Stomach (tissue), 8 donors: ENCODE measurements at regions not wholly inside any gene's neighbourhood (a gene's known extent, or its start where the extent isn't known, plus 50 kb on each side); places are given as distances from the start of the nearest gene placed in this dataset.

ENCODE experiments used
- DNase-seq, 2 donors: peaks; one replicate each; pipeline versions ENCODE4 v3.0.0 to v3.0.0-alpha.2; 2013 to 2019
- H3K27ac ChIP-seq, 5 donors: fragments of 200-600 bp in 4 of 5; sonication (generic) in 4 of 5; one replicate each; pipeline ENCODE4 v1.5.1; 2013 to 2019; ENCODE audit warnings: mild to moderate bottlenecking in 1 of 5, moderate library complexity in 1 of 5
- H3K27me3 ChIP-seq, 3 donors: fragments of 200-600 bp; sonication (generic); one replicate each; pipeline ENCODE4 v1.5.1; 2017 to 2019; ENCODE audit warnings: mixed run types in 1 of 3
- H3K36me3 ChIP-seq, 4 donors: fragments of 200-600 bp; sonication (generic); 1 replicate in 3 of 4; 2 replicates in 1 of 4; pipeline ENCODE4 v1.5.1; 2016 to 2019
- H3K4me1 ChIP-seq, 4 donors: fragments of 200-600 bp; sonication (generic); one replicate each; pipeline ENCODE4 v1.5.1; 2016 to 2019
- H3K4me3 ChIP-seq, 4 donors: fragments of 200-600 bp; sonication (generic) in 3 of 4; one replicate each; pipeline ENCODE4 v1.5.1; 2016 to 2019; ENCODE audit warnings: mild to moderate bottlenecking in 1 of 4
- H3K9me3 ChIP-seq, 4 donors: fragments of 200-600 bp; sonication (generic); one replicate each; pipeline ENCODE4 v1.5.1; 2016 to 2019
- EP300 ChIP-seq: sonication (generic); formaldehyde crosslinking; IDR thresholded peaks from one replicate; pipeline ENCODE4 v1.6.1; 2017; ENCODE audit warnings: antibody characterized with exemption
- POLR2A ChIP-seq, 4 donors: fragments of 450-650 bp; IDR thresholded peaks; one replicate each; pipeline ENCODE4 v1.6.1; 2016; ENCODE audit warnings: antibody characterized with exemption in 4 of 4, control low read depth in 2 of 4, mild to moderate bottlenecking in 1 of 4, moderate library complexity in 1 of 4
- POLR2AphosphoS5 ChIP-seq, 3 donors: sonication (generic); formaldehyde crosslinking; IDR thresholded peaks; one replicate each; pipeline ENCODE4 v1.6.1; 2016; ENCODE audit warnings: antibody characterized with exemption in 3 of 3
- WGBS, 5 donors: extraction: QIAGEN DNeasy Blood & Tissue Kit in 3 of 5; methylation state at CpG; one replicate each; pipeline versions ENCODE4 v1.1.5 to v1.1.7; 2013 to 2018; 5-methylcytosine and 5-hydroxymethylcytosine counted together
- intact Hi-C: fragments of 100-400 bp; cut with DNase I; formaldehyde crosslinking; loops from one replicate; pipeline ENCODE4 v1.15.1; 2023; ENCODE audit warnings: low total_unique reads
- TF ChIP-seq, protein P1 (sequence below), 7 experiments: fragments of 450-650 bp in 4 of 7; fragments of 200-600 bp in 3 of 7; sonication (generic) in 3 of 7; IDR thresholded peaks; one replicate each; pipeline ENCODE4 v1.5.1; 2016 to 2019; ENCODE audit warnings: antibody characterized with exemption in 7 of 7, control low read depth in 2 of 7, mild to moderate bottlenecking in 1 of 7
- donor health status: healthy with polysubstance abuse.
- donor health status: Bipolar disorder and iron deficiency.
- donor health status: healthy.

DNA sequence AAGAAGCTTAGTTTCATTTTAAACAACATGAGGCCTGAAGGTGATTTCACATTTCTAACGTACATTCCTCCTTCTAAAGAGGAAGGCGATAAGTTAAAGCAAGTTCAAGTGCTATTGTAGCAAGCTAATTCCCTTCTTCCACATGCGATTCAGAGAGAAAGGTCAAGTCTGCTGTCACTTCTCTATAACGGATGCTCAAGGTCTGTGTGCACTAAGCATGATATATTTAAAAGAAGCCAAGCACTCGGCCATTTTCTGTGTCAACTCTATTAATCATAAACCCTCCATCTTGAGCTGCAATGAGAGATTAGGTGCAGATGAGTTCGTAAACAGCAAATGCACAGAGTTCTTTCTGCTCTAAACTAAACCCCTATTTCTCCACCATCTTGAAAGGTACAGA, 568.8 kb upstream of the ZFHX3 start:
- Histone ChIP-seq H3K27ac (no peak overlapping the region), H3K27me3 (peaks cover 0 to 15% (median 12%) of the 10 kb centered on the region in 3 donors), H3K4me1 (peaks cover 0 to 3% (median 0%) of the 10 kb centered on the region in 4 donors), H3K9me3 (no peaks in the 10 kb centered on the region), H3K36me3 (no peaks in the 10 kb centered on the region), H3K4me3 (no peak overlapping the region)
- DNase-seq: no peak
- 62 to 77% (median 65%) methylated on average over 6 of the region's 6 CpGs for WGBS, 5 donors
- TF ChIP-seq EP300 (no peak), POLR2A (IDR thresholded peaks at IDR 0.05) (no peak)
- intact Hi-C loops: no loop called here

DNA sequence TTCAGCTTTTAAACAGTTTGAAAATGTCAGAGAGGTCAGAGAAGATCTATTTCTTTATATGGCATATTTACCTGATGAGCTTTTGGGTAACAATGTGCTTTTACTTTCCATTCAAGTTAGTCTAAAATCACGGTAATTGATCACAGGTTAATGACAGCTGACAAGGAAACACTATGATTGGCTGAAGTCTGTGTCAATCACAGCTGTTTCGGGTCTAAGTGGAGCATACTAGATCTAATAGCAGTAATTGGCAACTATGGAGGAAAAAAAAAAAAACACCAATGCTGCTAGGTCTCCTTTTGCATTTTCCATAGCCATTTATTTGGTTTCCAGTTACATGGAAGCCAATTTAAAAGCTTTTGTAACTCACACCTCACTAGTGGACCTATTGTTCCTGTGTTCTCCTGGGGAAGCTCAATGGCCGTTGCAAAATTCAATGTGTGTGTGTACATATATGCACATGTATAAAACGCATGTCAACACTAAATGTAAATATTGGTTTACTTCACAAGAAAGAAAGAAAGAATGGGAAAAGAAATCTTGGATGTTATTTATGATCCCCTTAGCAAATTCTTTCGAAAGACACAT, 568.3 kb upstream of the ZFHX3 start:
- Histone ChIP-seq H3K4me1 (peaks cover 0 to 3% (median 0%) of the 10 kb centered on the region in 4 donors), H3K27me3 (peaks cover 0 to 15% (median 12%) of the 10 kb centered on the region in 3 donors), H3K36me3 (no peaks in the 10 kb centered on the region), H3K4me3 (no peak overlapping the region), H3K27ac (no peak overlapping the region), H3K9me3 (no peaks in the 10 kb centered on the region)
- intact Hi-C loops: no loop called here
- 54 to 70% (median 60%) methylated on average over 5 of the region's 5 CpGs for WGBS, 5 donors
- peak in 1 of 2 donors; percentile 16 for DNase-seq
- TF ChIP-seq POLR2A (IDR thresholded peaks at IDR 0.05) (no peak), POLR2AphosphoS5 (IDR thresholded peaks at IDR 0.05) (no peak), EP300 (no peak)
- TF ChIP-seq, protein P1, sequence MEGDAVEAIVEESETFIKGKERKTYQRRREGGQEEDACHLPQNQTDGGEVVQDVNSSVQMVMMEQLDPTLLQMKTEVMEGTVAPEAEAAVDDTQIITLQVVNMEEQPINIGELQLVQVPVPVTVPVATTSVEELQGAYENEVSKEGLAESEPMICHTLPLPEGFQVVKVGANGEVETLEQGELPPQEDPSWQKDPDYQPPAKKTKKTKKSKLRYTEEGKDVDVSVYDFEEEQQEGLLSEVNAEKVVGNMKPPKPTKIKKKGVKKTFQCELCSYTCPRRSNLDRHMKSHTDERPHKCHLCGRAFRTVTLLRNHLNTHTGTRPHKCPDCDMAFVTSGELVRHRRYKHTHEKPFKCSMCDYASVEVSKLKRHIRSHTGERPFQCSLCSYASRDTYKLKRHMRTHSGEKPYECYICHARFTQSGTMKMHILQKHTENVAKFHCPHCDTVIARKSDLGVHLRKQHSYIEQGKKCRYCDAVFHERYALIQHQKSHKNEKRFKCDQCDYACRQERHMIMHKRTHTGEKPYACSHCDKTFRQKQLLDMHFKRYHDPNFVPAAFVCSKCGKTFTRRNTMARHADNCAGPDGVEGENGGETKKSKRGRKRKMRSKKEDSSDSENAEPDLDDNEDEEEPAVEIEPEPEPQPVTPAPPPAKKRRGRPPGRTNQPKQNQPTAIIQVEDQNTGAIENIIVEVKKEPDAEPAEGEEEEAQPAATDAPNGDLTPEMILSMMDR (IDR thresholded peaks at IDR 0.05): no peak

DNA sequence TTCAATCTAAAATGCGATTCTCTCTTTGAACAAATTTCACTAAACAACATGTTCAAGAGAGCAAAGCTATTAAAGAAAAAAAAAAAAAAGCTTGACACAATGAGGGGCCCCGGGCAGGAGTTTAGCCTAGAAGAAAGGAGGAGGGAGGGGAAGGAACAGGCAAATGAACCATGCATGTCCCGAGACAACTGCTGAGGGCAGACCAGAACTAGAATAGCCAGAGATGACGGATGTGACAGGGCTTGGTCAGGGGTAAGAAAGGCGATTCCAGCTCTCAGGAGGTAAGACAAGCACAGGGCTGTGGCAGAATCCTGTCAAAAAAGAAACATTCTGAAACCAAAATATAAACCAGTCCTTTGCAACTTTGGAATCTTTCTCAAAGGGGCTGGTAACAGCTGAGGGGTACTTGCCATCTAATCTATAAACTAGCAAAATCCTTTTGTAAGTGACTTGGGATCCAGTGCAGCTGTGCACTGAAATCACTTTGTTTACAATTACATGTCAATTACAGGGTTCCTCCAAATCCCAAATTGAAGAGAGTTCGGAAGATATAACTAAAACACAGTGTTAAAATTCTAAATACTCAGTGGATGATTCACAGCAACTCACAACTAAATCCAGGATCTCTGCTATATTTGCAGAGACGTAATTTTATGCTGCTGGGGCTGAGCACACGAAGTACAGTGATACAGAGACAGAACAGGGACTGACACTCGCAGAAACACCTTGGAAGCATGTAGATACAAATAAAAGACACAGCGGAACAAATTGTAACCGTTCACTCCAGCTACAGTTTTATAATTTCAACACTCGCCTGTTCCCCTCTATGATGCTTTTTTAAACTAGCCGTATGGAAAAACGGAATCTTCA, 567.4 kb upstream of the ZFHX3 start:
- Histone ChIP-seq H3K4me1 (peaks cover 0 to 3% (median 0%) of the 10 kb centered on the region in 4 donors), H3K27ac (no peak overlapping the region), H3K4me3 (no peak overlapping the region), H3K27me3 (peaks cover 0 to 25% (median 15%) of the 10 kb centered on the region in 3 donors), H3K9me3 (no peaks in the 10 kb centered on the region), H3K36me3 (no peaks in the 10 kb centered on the region)
- 53 to 62% (median 60%) methylated on average over 14 of the region's 14 CpGs for WGBS, 5 donors
- intact Hi-C loops: no loop called here
- DNase-seq: peak in 1 of 2 donors; percentile 5
- TF ChIP-seq, protein P1 (IDR thresholded peaks at IDR 0.05): no peak
- no peak for TF ChIP-seq EP300
- no peak for TF ChIP-seq POLR2AphosphoS5 (IDR thresholded peaks at IDR 0.05)
- no peak for TF ChIP-seq POLR2A (IDR thresholded peaks at IDR 0.05)

DNA sequence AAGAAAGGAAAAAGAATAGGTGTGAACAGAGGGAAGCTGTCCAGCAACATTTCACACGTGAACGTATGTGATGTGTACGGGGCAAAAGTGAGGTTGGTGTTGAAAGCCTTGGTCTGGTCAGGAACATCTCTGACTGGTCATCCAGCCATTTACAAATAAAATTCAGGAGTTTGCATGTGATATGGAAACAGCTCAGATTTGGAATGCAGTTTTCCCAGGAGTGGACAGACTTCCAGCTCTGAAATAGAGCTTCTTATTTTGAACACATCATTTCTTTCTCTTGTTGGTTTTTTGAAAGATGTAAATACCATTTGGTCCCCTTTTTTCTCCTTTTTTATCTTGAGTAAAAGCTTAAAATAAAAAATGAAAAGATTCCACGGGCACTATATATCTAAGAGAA, 566.2 kb upstream of the ZFHX3 start:
- Histone ChIP-seq H3K27ac (no peak overlapping the region), H3K36me3 (no peaks in the 10 kb centered on the region), H3K4me3 (no peak overlapping the region), H3K27me3 (peaks cover 0 to 36% (median 18%) of the 10 kb centered on the region in 3 donors), H3K9me3 (no peaks in the 10 kb centered on the region), H3K4me1 (peaks cover 0 to 3% (median 0%) of the 10 kb centered on the region in 4 donors)
- intact Hi-C loops: no loop called here
- no peak for DNase-seq
- 82 to 91% (median 84%) methylated on average over 4 of the region's 4 CpGs for WGBS, 5 donors
- TF ChIP-seq POLR2A (IDR thresholded peaks at IDR 0.05): no peak
- TF ChIP-seq POLR2AphosphoS5 (IDR thresholded peaks at IDR 0.05): no peak
- TF ChIP-seq, protein P1 (IDR thresholded peaks at IDR 0.05): no peak
- no peak for TF ChIP-seq EP300
